NB4 (cell line): ENCODE measurements at regions not wholly inside any gene's neighbourhood (a gene's known extent, or its start where the extent isn't known, plus 50 kb on each side); places are given as distances from the start of the nearest gene placed in this dataset.

Experiments
- DNase-seq: peaks from one replicate; pipeline ENCODE4 v3.0.0; 2010; ENCODE audit warnings: low read depth
- H3K4me3 ChIP-seq: one replicate; pipeline ENCODE4 v1.5.1; 2011; ENCODE audit warnings: mild to moderate bottlenecking, low read depth, low read length, moderate library complexity
- CTCF ChIP-seq: IDR thresholded peaks from one replicate; pipeline ENCODE4 v1.5.1; 2012; ENCODE audit warnings: low read depth, low read length
- MYC ChIP-seq: IDR thresholded peaks from 2 replicates; pipeline ENCODE4 v1.6.1; 2011; ENCODE audit warnings: low read depth, low read length
- POLR2A ChIP-seq: IDR thresholded peaks from 2 replicates; pipeline ENCODE4 v1.6.1; 2011; ENCODE audit warnings: mild to moderate bottlenecking; ENCODE audit not compliant: insufficient read length; ENCODE audit errors: extremely low read depth
- TF ChIP-seq, protein P1 (sequence below): IDR thresholded peaks from 2 replicates; pipeline ENCODE4 v1.6.1; 2011; ENCODE audit warnings: low read depth, low read length

DNA sequence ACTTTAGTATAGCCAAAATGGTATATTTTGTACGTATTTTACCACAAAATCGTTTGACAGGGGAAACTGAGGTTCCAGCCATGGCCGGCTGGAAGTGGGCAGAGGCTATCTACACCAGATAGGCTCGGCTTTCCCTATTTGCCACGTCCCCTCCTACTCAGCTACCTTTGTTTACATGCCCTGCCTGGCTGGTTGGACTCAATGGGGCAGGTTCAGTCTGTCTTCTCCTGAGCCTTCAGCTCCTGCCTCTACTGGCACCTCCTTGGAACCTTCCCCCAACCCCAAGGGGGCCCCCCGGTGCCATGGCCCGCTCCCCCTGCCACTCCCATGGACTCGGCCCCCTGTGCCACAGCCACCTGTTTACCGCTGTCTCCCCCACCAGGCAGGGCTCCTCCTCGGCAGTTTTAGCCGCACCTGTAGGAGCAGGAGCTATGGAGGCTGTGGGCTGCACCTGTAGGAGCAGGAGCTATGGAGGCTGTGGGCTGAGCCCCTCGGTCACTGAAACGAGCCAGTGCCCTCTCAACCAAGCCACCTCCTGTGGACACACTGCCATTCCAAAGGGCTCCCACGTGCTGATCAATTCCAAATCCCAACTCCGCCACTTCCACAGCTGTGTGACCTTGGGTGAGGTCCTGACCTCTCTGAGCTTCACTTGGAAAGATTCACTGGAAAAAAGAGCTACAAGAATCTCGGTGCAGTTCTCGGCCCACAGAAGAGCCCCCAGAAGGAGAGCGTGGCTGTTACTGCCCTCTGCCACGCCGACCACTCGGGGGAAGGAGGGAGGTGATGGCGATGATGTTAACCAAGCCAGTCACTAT is 62.2 kb downstream of the NCOR2 start:
- no peak for TF ChIP-seq POLR2A
- peak; percentile 2 for TF ChIP-seq CTCF
- TF ChIP-seq, protein P1, sequence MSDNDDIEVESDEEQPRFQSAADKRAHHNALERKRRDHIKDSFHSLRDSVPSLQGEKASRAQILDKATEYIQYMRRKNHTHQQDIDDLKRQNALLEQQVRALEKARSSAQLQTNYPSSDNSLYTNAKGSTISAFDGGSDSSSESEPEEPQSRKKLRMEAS = no peak
- no peak for TF ChIP-seq MYC
- DNase-seq = no peak
- H3K4me3 ChIP-seq = no peak overlapping the region

GRCh38 chr12:124504273-124505000 is 63.0 kb downstream of the NCOR2 start:
- no peak overlapping the region for H3K4me3 ChIP-seq
- DNase-seq = peak; percentile 47
- TF ChIP-seq CTCF = no peak

DNA sequence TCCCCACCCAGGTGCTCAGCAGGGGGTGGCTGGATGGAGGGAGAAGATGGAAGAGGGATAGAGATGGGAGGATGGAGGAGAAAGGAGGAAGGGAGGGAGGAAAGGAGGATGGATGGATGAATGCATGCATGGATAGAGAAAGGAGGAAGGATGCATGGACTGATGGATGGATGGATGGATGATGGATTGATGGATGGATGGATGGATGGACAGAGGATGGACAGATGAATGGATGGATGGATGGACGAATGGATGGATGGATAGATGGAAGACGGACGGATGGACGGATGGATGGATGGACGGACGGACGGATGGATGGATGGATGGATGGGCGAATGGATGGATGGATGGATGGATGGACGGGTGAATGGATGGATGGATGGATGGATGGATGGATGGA is 64.1 kb downstream of the NCOR2 start:
- DNase-seq = no peak
- no peak overlapping the region for H3K4me3 ChIP-seq
- no peak for TF ChIP-seq POLR2A
- no peak for TF ChIP-seq CTCF
- TF ChIP-seq MYC = no peak
- TF ChIP-seq, protein P1 = no peak

- DNase-seq = no peak
- no peak overlapping the region for H3K4me3 ChIP-seq
- TF ChIP-seq POLR2A (no peak), MYC (no peak), CTCF (no peak)
- TF ChIP-seq, protein P1 = no peak
Observed at GRCh38 chr12:124502379-124502778, 65.0 kb downstream of the NCOR2 start.

GRCh38 chr12:124501827-124502226 is 65.6 kb downstream of the NCOR2 start:
- no peak for TF ChIP-seq CTCF
- no peak for TF ChIP-seq POLR2A
- TF ChIP-seq MYC = no peak
- TF ChIP-seq, protein P1 = no peak
- no peak overlapping the region for H3K4me3 ChIP-seq
- DNase-seq = no peak
